ENCODE measurements at regions not wholly inside any gene's neighbourhood (a gene's known extent, or its start where the extent isn't known, plus 50 kb on each side); places are given as distances from the start of the nearest gene placed in this dataset.

- no peaks in the 10 kb centered on the region for H3K36me3 ChIP-seq (ENCODE audit: control insufficient read depth, insufficient read depth, low read length)
- no peaks in the 10 kb centered on the region for H3K9me3 Mint-ChIP-seq (ENCODE audit: unreplicated experiment)
- no peak overlapping the region for H3K27ac Mint-ChIP-seq (ENCODE audit: unreplicated experiment)
- H3K9me3 ChIP-seq: no peaks in the 10 kb centered on the region
- H3K4me1 Mint-ChIP-seq (ENCODE audit: low read depth, unreplicated experiment): no peaks in the 10 kb centered on the region
- TF ChIP-seq, protein P1, sequence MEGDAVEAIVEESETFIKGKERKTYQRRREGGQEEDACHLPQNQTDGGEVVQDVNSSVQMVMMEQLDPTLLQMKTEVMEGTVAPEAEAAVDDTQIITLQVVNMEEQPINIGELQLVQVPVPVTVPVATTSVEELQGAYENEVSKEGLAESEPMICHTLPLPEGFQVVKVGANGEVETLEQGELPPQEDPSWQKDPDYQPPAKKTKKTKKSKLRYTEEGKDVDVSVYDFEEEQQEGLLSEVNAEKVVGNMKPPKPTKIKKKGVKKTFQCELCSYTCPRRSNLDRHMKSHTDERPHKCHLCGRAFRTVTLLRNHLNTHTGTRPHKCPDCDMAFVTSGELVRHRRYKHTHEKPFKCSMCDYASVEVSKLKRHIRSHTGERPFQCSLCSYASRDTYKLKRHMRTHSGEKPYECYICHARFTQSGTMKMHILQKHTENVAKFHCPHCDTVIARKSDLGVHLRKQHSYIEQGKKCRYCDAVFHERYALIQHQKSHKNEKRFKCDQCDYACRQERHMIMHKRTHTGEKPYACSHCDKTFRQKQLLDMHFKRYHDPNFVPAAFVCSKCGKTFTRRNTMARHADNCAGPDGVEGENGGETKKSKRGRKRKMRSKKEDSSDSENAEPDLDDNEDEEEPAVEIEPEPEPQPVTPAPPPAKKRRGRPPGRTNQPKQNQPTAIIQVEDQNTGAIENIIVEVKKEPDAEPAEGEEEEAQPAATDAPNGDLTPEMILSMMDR (IDR thresholded peaks at IDR 0.05; ENCODE audit: insufficient read depth in 1 of 2, low read depth in 1 of 2, low read length in 1 of 2, severe bottlenecking in 1 of 2, unreplicated experiment in 1 of 2): peak; percentile 57 to 66
- no peak overlapping the region for H3K4me3 Mint-ChIP-seq (ENCODE audit: unreplicated experiment)
- H3K4me1 ChIP-seq: no peaks in the 10 kb centered on the region
- BruUV-seq (replicated peaks): no TSS peak
- CTCF ChIA-PET: interaction anchor here (0.8 to 1.4 kb wide), 3 partner anchors 19 to 256 kb away, joined by 3 to 7 read pairs (median 3); no protein-coding TSS in a partner anchor
- H3K27me3 Mint-ChIP-seq (ENCODE audit: insufficient read depth, unreplicated experiment): peaks cover 15% of the 10 kb centered on the region
- intact Hi-C loops (cut with micrococcal nuclease; ENCODE audit: unreplicated experiment): loop anchor here (1.0 to 10.0 kb wide), 2 partner anchors 28 to 255 kb away; no protein-coding TSS in a partner anchor
- POLR2A ChIA-PET: no interaction called here
- H3K4me3 ChIP-seq (ENCODE audit: low read depth, low read length): no peak overlapping the region
- no peaks in the 10 kb centered on the region for H3K36me3 Mint-ChIP-seq (ENCODE audit: insufficient read depth, unreplicated experiment)
- peak; percentile 54 to 61 for DNase-seq
- no peaks in the 10 kb centered on the region for H3K27me3 ChIP-seq (replicated peaks; ENCODE audit: control insufficient read depth, insufficient read depth, low read length)
Measured at GRCh38 chr22:22720201-22720723, 75.8 kb downstream of the GGTLC2 start.

GRCh38 chr22:22720724-22721261 lies 76.4 kb downstream of the GGTLC2 start:
- H3K27me3 Mint-ChIP-seq (ENCODE audit: insufficient read depth, unreplicated experiment): peaks cover 15% of the 10 kb centered on the region
- no peak for DNase-seq
- no TSS peak for BruUV-seq (replicated peaks)
- TF ChIP-seq, protein P1 (IDR thresholded peaks at IDR 0.05; ENCODE audit: insufficient read depth in 1 of 2, low read depth in 1 of 2, low read length in 1 of 2, severe bottlenecking in 1 of 2, unreplicated experiment in 1 of 2): no peak
- Histone ChIP-seq H3K4me1 (no peaks in the 10 kb centered on the region), H3K4me3 (ENCODE audit: low read depth, low read length) (no peak overlapping the region), H3K27me3 (replicated peaks; ENCODE audit: control insufficient read depth, insufficient read depth, low read length) (no peaks in the 10 kb centered on the region), H3K36me3 (ENCODE audit: control insufficient read depth, insufficient read depth, low read length) (no peaks in the 10 kb centered on the region), H3K9me3 (no peaks in the 10 kb centered on the region)
- no peak overlapping the region for H3K4me3 Mint-ChIP-seq (ENCODE audit: unreplicated experiment)
- CTCF ChIA-PET: interaction anchor here (0.8 to 1.4 kb wide), 3 partner anchors 19 to 257 kb away, joined by 3 to 7 read pairs (median 3); no protein-coding TSS in a partner anchor
- no peak overlapping the region for H3K27ac Mint-ChIP-seq (ENCODE audit: unreplicated experiment)
- intact Hi-C loops (cut with micrococcal nuclease; ENCODE audit: unreplicated experiment): loop anchor here (1.0 to 10.0 kb wide), 2 partner anchors 28 to 256 kb away; no protein-coding TSS in a partner anchor
- H3K4me1 Mint-ChIP-seq (ENCODE audit: low read depth, unreplicated experiment): no peaks in the 10 kb centered on the region
- H3K9me3 Mint-ChIP-seq (ENCODE audit: unreplicated experiment): no peaks in the 10 kb centered on the region
- POLR2A ChIA-PET: no interaction called here
- H3K36me3 Mint-ChIP-seq (ENCODE audit: insufficient read depth, unreplicated experiment): no peaks in the 10 kb centered on the region

DNA sequence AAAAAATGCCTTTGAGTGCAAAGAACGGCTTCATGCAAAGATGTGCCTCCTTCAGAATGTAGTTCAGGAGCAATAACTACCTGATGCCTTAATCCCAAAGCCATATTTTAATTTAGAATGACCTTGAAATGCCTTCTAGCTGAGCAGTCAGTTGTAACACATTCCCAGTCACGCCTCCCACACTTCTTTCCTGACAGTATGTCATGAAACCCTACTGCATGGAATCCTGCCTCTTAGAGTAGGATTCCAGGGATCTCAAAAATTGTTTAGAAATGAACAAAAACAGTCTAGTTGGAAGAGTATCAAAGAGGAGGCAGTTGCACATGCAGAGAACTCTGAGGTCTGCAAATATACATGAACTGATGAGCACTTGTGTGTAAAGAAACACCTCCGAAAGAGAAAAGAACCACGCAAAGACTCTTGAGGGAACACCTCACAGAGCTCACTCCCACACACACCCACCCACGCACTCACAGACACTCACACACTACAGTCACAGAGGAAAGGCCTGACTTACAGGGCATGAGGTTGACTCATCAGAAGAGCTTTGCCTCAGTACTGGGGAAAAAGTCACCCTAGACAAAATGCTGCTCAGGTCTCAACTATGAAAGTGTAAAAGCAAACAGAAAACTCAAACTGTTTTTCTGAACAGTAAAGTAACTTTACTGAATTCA lies 77.4 kb downstream of the GGTLC2 start:
- no TSS peak for BruUV-seq (replicated peaks)
- DNase-seq: no peak
- no peaks in the 10 kb centered on the region for H3K9me3 ChIP-seq
- Mint-ChIP-seq H3K4me3 (ENCODE audit: unreplicated experiment) (no peak overlapping the region), H3K27me3 (ENCODE audit: insufficient read depth, unreplicated experiment) (peaks cover 17% of the 10 kb centered on the region), H3K36me3 (ENCODE audit: insufficient read depth, unreplicated experiment) (no peaks in the 10 kb centered on the region), H3K9me3 (ENCODE audit: unreplicated experiment) (no peaks in the 10 kb centered on the region), H3K27ac (ENCODE audit: unreplicated experiment) (no peak overlapping the region), H3K4me1 (ENCODE audit: low read depth, unreplicated experiment) (no peaks in the 10 kb centered on the region)
- H3K36me3 ChIP-seq (ENCODE audit: control insufficient read depth, insufficient read depth, low read length): no peaks in the 10 kb centered on the region
- ChIA-PET POLR2A (no interaction called here), CTCF (no interaction called here)
- intact Hi-C loops (cut with micrococcal nuclease; ENCODE audit: unreplicated experiment): loop anchor here (10.0 kb wide), 1 partner anchor 257 kb away; no protein-coding TSS in a partner anchor
- no peaks in the 10 kb centered on the region for H3K4me1 ChIP-seq
- TF ChIP-seq, protein P1 (IDR thresholded peaks at IDR 0.05; ENCODE audit: insufficient read depth in 1 of 2, low read depth in 1 of 2, low read length in 1 of 2, severe bottlenecking in 1 of 2, unreplicated experiment in 1 of 2): no peak
- H3K4me3 ChIP-seq (ENCODE audit: low read depth, low read length): no peak overlapping the region
- no peaks in the 10 kb centered on the region for H3K27me3 ChIP-seq (replicated peaks; ENCODE audit: control insufficient read depth, insufficient read depth, low read length)

Measured in Caco-2 (cell line).